22Rv1 (cell line): ENCODE measurements at regions not wholly inside any gene's neighbourhood (a gene's known extent, or its start where the extent isn't known, plus 50 kb on each side); places are given as distances from the start of the nearest gene placed in this dataset.

Experiments
- ZFX ChIP-seq: fragments of 450-650 bp; IDR thresholded peaks from 2 replicates; pipeline ENCODE4 v1.6.1; 2017; ENCODE audit warnings: antibody characterized with exemption, borderline replicate concordance
- TF ChIP-seq, protein P1 (sequence below): fragments of 450-650 bp; IDR thresholded peaks from 2 replicates; pipeline ENCODE4 v1.5.1; 2017; ENCODE audit warnings: mild to moderate bottlenecking

DNA sequence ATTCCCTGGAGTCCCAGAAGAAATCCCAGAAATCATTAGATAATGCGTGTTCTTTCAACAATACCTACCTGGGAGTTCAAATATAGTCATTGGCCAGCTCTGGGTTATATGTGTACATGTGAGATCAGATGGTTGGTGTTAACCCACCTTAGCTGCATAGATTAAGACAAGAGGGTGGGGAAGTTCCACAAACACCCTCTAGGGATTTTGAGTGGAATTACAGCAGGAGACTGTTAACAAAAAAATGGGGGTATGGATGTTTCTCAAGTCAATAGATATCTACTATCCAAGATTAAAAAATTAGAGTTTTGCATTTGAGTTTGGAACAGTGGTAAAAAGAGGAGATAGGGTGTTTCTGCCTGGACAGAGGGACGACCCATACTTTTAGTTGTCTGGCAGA lies 282.5 kb upstream of the CNTN3 start:
- TF ChIP-seq, protein P1, sequence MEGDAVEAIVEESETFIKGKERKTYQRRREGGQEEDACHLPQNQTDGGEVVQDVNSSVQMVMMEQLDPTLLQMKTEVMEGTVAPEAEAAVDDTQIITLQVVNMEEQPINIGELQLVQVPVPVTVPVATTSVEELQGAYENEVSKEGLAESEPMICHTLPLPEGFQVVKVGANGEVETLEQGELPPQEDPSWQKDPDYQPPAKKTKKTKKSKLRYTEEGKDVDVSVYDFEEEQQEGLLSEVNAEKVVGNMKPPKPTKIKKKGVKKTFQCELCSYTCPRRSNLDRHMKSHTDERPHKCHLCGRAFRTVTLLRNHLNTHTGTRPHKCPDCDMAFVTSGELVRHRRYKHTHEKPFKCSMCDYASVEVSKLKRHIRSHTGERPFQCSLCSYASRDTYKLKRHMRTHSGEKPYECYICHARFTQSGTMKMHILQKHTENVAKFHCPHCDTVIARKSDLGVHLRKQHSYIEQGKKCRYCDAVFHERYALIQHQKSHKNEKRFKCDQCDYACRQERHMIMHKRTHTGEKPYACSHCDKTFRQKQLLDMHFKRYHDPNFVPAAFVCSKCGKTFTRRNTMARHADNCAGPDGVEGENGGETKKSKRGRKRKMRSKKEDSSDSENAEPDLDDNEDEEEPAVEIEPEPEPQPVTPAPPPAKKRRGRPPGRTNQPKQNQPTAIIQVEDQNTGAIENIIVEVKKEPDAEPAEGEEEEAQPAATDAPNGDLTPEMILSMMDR = peak; percentile 58
- TF ChIP-seq ZFX = no peak
